ENCODE measurements at regions not wholly inside any gene's neighbourhood (a gene's known extent, or its start where the extent isn't known, plus 50 kb on each side); places are given as distances from the start of the nearest gene placed in this dataset.

- TF ChIP-seq MAX (IDR thresholded peaks at IDR 0.05) (no peak), CBX5 (IDR thresholded peaks at IDR 0.05; ENCODE audit: low read depth, low read length) (no peak), FOSL1 (IDR thresholded peaks at IDR 0.05; ENCODE audit: insufficient read depth, low read depth, low read length) (no peak), ZNF274 (IDR thresholded peaks at IDR 0.05; ENCODE audit: borderline replicate concordance, extremely low read depth, low read length) (no peak), POLR2AphosphoS5 (IDR thresholded peaks at IDR 0.05; ENCODE audit: low read depth, low read length) (no peak), CREB1 (IDR thresholded peaks at IDR 0.05) (no peak), E2F6 (IDR thresholded peaks at IDR 0.05) (no peak)
These were observed 733.7 kb upstream of the ATXN8OS start (continued) for GRCh38 chr13:69373747-69374425.

Data from H1 (cell line).